SU-DHL-6 (cell line): ENCODE measurements at regions not wholly inside any gene's neighbourhood (a gene's known extent, or its start where the extent isn't known, plus 50 kb on each side); places are given as distances from the start of the nearest gene placed in this dataset.
"Not testable (repeated sequence)": the region's sequence is repeated elsewhere in the genome, so short reads cannot be mapped to it uniquely, and the experiment has no call there.

Experiments
- H2AFZ ChIP-seq: fragments of 200-600 bp; sonication (generic); 2 replicates; pipeline ENCODE4 v1.6.1; 2014; ENCODE audit warnings: low read depth, mild to moderate bottlenecking, moderate library complexity, mixed read lengths, antibody characterized with exemption, low read length; ENCODE audit not compliant: severe bottlenecking
- H3F3A ChIP-seq: fragments of 200-600 bp; shearing (Covaris generic); 2 replicates; pipeline ENCODE4 v1.6.0; 2016; ENCODE audit warnings: antibody characterized with exemption, mild to moderate bottlenecking; ENCODE audit not compliant: insufficient read depth
- H3K27ac ChIP-seq: fragments of 200-600 bp; sonication (generic); 2 replicates; pipeline ENCODE4 v1.5.1; 2016; ENCODE audit warnings: low read depth, mild to moderate bottlenecking, low read length, moderate library complexity, mixed read lengths
- H3K27me3 ChIP-seq: fragments of 200-600 bp; sonication (generic), shearing (Covaris generic); 2 replicates; pipeline ENCODE4 v1.6.0; 2014; ENCODE audit warnings: mild to moderate bottlenecking, low read length
- H3K36me3 ChIP-seq: fragments of 200-600 bp; sonication (generic); 2 replicates; pipeline ENCODE4 v1.6.1; 2014; ENCODE audit warnings: mild to moderate bottlenecking, low read length, mixed read lengths
- H3K4me2 ChIP-seq: fragments of 300-600, 200-600 bp; shearing (Covaris generic), sonication (generic); 2 replicates; pipeline ENCODE4 v1.6.0; 2014; ENCODE audit warnings: low read length, low read depth, mild to moderate bottlenecking; ENCODE audit not compliant: poor library complexity, severe bottlenecking
- H3K4me3 ChIP-seq: fragments of 200-600 bp; sonication (generic); 2 replicates; pipeline ENCODE4 v1.5.1; 2014; ENCODE audit warnings: antibody characterized with exemption, low read length, mild to moderate bottlenecking, mixed read lengths; ENCODE audit not compliant: insufficient read depth, poor library complexity, severe bottlenecking
- H3K79me2 ChIP-seq: fragments of 200-600 bp; sonication (generic); 2 replicates; pipeline ENCODE4 v1.6.1; 2014; ENCODE audit warnings: mild to moderate bottlenecking, low read length, moderate library complexity; ENCODE audit not compliant: insufficient read depth
- H3K9ac ChIP-seq: fragments of 200-600 bp; sonication (generic); 2 replicates; pipeline ENCODE4 v1.7.0; 2014; ENCODE audit warnings: mild to moderate bottlenecking, low read length
- H3K9me2 ChIP-seq: fragments of 200-600 bp; sonication (generic); replicated peaks from 2 replicates; pipeline ENCODE4 v1.6.1; 2014; ENCODE audit warnings: low read length; ENCODE audit not compliant: insufficient read depth
- H3K9me3 ChIP-seq: fragments of 200-600 bp; sonication (generic); 2 replicates; pipeline ENCODE4 v1.6.1; 2014; ENCODE audit warnings: low read length, mixed read lengths; ENCODE audit not compliant: insufficient read depth
- H4K20me1 ChIP-seq: fragments of 200-600 bp; sonication (generic); 2 replicates; pipeline ENCODE4 v1.6.1; 2014; ENCODE audit warnings: low read depth, mild to moderate bottlenecking, antibody characterized with exemption, low read length, moderate library complexity, mixed read lengths
- CTCF ChIP-seq: fragments of 200-600 bp; sonication (generic); IDR thresholded peaks from one replicate; pipeline ENCODE4 v1.5.1; 2017; ENCODE audit warnings: antibody characterized with exemption, mild to moderate bottlenecking, low read length, moderate library complexity; ENCODE audit not compliant: insufficient read depth, poor library complexity, severe bottlenecking
- EZH2phosphoT487 ChIP-seq: fragments of 200-600 bp; sonication (generic), shearing (Covaris generic); conservative IDR thresholded peaks from 2 replicates; pipeline ENCODE4 v1.6.1; 2018; ENCODE audit warnings: mild to moderate bottlenecking, antibody characterized with exemption, low read length, moderate library complexity, mixed read lengths

GRCh38 chr13:104937881-104938280 is 1597.6 kb downstream of the EFNB2 start:
- no peaks in the 10 kb centered on the region for H3K9me2 ChIP-seq
- TF ChIP-seq CTCF (no peak), EZH2phosphoT487 (no peak)
- H3K36me3 ChIP-seq: no peaks in the 10 kb centered on the region
- H3F3A ChIP-seq: no peaks in the 10 kb centered on the region
- H3K79me2 ChIP-seq: no peaks in the 10 kb centered on the region
- no peak overlapping the region for H2AFZ ChIP-seq
- no peak overlapping the region for H3K9ac ChIP-seq
- no peak overlapping the region for H3K4me2 ChIP-seq
- no peak overlapping the region for H3K4me3 ChIP-seq
- H3K9me3 ChIP-seq: no peaks in the 10 kb centered on the region
- no peaks in the 10 kb centered on the region for H4K20me1 ChIP-seq
- no peak overlapping the region for H3K27ac ChIP-seq
- H3K27me3 ChIP-seq: no peaks in the 10 kb centered on the region

- no peak overlapping the region for H2AFZ ChIP-seq
- H4K20me1 ChIP-seq: no peaks in the 10 kb centered on the region
- H3K9me2 ChIP-seq: no peaks in the 10 kb centered on the region
- H3K4me3 ChIP-seq: no peak overlapping the region
- H3K27ac ChIP-seq: no peak overlapping the region
- TF ChIP-seq EZH2phosphoT487: no peak
- TF ChIP-seq CTCF: no peak
- H3K4me2 ChIP-seq: no peak overlapping the region
- H3K36me3 ChIP-seq: no peaks in the 10 kb centered on the region
- no peak overlapping the region for H3K9ac ChIP-seq
- no peaks in the 10 kb centered on the region for H3K27me3 ChIP-seq
- H3K9me3 ChIP-seq: no peaks in the 10 kb centered on the region
- H3K79me2 ChIP-seq: no peaks in the 10 kb centered on the region
- H3F3A ChIP-seq: no peaks in the 10 kb centered on the region
Observed at GRCh38 chr13:104936304-104936703, 1599.2 kb downstream of the EFNB2 start.

- H3K9me3 ChIP-seq, H3K9me2 ChIP-seq, H4K20me1 ChIP-seq, H3K79me2 ChIP-seq, H3K4me3 ChIP-seq, H3K36me3 ChIP-seq, H3K9ac ChIP-seq, H3F3A ChIP-seq, H3K27me3 ChIP-seq, H3K27ac ChIP-seq, H2AFZ ChIP-seq, H3K4me2 ChIP-seq: not testable (repeated sequence)
Observed at GRCh38 chr13:104920513-104920912, 1614.9 kb downstream of the EFNB2 start.

GRCh38 chr13:104920091-104920490 is 1615.4 kb downstream of the EFNB2 start:
- Histone ChIP-seq H3K9me2 (no peaks in the 10 kb centered on the region), H3K9me3 (no peaks in the 10 kb centered on the region), H3F3A (no peaks in the 10 kb centered on the region), H4K20me1 (no peaks in the 10 kb centered on the region), H3K27me3 (no peaks in the 10 kb centered on the region), H3K36me3 (no peaks in the 10 kb centered on the region), H3K4me2 (no peak overlapping the region), H3K79me2 (no peaks in the 10 kb centered on the region), H3K9ac (no peak overlapping the region), H2AFZ (no peak overlapping the region), H3K27ac (no peak overlapping the region), H3K4me3 (no peak overlapping the region)
- TF ChIP-seq CTCF: no peak
- TF ChIP-seq EZH2phosphoT487: no peak
